ENCODE measurements at regions not wholly inside any gene's neighbourhood (a gene's known extent, or its start where the extent isn't known, plus 50 kb on each side); places are given as distances from the start of the nearest gene placed in this dataset.
"Not testable (repeated sequence)": the region's sequence is repeated elsewhere in the genome, so short reads cannot be mapped to it uniquely, and the experiment has no call there.

DNA sequence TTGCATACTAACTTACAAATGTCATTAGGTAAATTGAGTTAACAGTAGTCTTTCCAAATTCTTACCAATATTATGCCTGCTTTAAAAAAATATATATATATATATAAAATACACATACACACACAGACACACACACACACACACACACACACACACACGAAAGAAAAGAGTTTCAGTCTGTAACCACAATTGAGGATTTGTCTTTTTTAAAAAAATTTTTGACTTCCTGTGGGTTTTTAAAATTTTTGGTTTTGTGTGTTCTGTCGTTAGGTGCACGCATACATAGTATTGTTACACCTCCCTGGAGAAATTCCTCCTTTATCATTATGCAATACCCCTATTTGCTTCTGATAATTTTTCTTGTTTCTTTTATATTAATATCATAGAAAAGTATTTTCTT, 129.3 kb upstream of the LRRC61 start:
- DNase-seq (ENCODE audit: low spot score), result not testable (repeated sequence)
